HL-60 (cell line): ENCODE measurements at regions not wholly inside any gene's neighbourhood (a gene's known extent, or its start where the extent isn't known, plus 50 kb on each side); places are given as distances from the start of the nearest gene placed in this dataset.

Source experiments
- DNase-seq, 2 experiments: peaks; one replicate each; pipeline ENCODE4 v3.0.0-alpha.2; 2010 to 2020; ENCODE audit warnings: low read depth in 1 of 2, low spot score in 1 of 2
- H3K27ac ChIP-seq: fragments of 250-450 bp; sonication (Bioruptor Pico); replicated peaks from 2 replicates; pipeline ENCODE4 v1.5.1; 2020; ENCODE audit warnings: mild to moderate bottlenecking, moderate library complexity
- H3K27me3 ChIP-seq: fragments of 250-450 bp; sonication (Bioruptor Pico); 2 replicates; pipeline ENCODE4 v1.5.1; 2021; ENCODE audit warnings: mild to moderate bottlenecking, moderate library complexity; ENCODE audit not compliant: insufficient read depth, poor library complexity, severe bottlenecking
- H3K4me3 ChIP-seq: replicated peaks from 2 replicates; pipeline ENCODE4 v1.5.1; 2011; ENCODE audit warnings: mild to moderate bottlenecking, control low read depth, low read length; ENCODE audit not compliant: insufficient read depth
- GABPA ChIP-seq: IDR thresholded peaks from 2 replicates; pipeline ENCODE4 v1.6.1; 2012; ENCODE audit warnings: low read depth
- POLR2AphosphoS5 ChIP-seq: IDR thresholded peaks from 2 replicates; pipeline ENCODE4 v1.6.1; 2012; ENCODE audit warnings: low read depth
- SPI1 ChIP-seq: IDR thresholded peaks from 2 replicates; pipeline ENCODE4 v1.6.1; 2012; ENCODE audit warnings: low read depth, mild to moderate bottlenecking, borderline replicate concordance
- TF ChIP-seq, protein P1 (sequence below): IDR thresholded peaks from one replicate; pipeline ENCODE4 v1.5.1; 2011; ENCODE audit warnings: low read length, control low read depth, inconsistent platforms; ENCODE audit not compliant: insufficient read depth
- TF ChIP-seq, protein P2 (sequence below): IDR thresholded peaks from 2 replicates; pipeline ENCODE4 v1.6.1; 2012; ENCODE audit warnings: low read depth; ENCODE audit not compliant: insufficient replicate concordance

DNA sequence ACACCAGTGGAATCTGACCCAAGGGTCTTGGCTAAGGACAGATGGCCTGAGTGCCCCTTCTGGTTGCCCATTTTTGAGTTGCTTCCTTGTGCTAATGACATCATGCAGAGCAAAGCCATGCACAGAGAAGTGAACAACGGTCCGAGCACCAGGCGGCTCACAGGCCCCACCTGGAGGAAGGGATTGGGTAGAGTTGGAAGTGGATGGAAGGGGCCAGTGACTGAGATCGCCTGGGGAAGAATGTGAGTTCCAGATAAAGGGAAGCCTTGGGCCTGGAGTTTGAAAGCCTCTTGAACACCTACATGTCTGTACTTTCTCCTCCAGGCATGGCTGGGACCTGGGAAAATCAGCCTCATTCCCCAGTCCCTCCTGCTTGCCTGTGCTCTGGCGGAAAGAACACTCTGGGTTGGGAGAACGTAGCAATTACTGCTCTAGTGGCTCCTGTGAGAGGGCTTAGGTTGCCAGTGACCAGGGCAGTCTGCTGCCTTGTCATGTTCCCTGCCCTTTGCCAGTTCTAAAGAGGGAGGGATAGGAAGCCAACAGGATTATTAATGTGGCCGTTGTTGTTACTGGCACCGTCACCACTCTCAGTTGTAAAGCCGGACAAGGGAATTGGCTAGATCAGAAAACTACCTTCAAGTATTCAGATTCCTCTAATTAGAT lies 62.5 kb upstream of the PTPN3 start:
- no peak for DNase-seq
- TF ChIP-seq, protein P1, sequence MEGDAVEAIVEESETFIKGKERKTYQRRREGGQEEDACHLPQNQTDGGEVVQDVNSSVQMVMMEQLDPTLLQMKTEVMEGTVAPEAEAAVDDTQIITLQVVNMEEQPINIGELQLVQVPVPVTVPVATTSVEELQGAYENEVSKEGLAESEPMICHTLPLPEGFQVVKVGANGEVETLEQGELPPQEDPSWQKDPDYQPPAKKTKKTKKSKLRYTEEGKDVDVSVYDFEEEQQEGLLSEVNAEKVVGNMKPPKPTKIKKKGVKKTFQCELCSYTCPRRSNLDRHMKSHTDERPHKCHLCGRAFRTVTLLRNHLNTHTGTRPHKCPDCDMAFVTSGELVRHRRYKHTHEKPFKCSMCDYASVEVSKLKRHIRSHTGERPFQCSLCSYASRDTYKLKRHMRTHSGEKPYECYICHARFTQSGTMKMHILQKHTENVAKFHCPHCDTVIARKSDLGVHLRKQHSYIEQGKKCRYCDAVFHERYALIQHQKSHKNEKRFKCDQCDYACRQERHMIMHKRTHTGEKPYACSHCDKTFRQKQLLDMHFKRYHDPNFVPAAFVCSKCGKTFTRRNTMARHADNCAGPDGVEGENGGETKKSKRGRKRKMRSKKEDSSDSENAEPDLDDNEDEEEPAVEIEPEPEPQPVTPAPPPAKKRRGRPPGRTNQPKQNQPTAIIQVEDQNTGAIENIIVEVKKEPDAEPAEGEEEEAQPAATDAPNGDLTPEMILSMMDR: no peak
- TF ChIP-seq GABPA (no peak), POLR2AphosphoS5 (no peak), SPI1 (no peak)
- TF ChIP-seq, protein P2, sequence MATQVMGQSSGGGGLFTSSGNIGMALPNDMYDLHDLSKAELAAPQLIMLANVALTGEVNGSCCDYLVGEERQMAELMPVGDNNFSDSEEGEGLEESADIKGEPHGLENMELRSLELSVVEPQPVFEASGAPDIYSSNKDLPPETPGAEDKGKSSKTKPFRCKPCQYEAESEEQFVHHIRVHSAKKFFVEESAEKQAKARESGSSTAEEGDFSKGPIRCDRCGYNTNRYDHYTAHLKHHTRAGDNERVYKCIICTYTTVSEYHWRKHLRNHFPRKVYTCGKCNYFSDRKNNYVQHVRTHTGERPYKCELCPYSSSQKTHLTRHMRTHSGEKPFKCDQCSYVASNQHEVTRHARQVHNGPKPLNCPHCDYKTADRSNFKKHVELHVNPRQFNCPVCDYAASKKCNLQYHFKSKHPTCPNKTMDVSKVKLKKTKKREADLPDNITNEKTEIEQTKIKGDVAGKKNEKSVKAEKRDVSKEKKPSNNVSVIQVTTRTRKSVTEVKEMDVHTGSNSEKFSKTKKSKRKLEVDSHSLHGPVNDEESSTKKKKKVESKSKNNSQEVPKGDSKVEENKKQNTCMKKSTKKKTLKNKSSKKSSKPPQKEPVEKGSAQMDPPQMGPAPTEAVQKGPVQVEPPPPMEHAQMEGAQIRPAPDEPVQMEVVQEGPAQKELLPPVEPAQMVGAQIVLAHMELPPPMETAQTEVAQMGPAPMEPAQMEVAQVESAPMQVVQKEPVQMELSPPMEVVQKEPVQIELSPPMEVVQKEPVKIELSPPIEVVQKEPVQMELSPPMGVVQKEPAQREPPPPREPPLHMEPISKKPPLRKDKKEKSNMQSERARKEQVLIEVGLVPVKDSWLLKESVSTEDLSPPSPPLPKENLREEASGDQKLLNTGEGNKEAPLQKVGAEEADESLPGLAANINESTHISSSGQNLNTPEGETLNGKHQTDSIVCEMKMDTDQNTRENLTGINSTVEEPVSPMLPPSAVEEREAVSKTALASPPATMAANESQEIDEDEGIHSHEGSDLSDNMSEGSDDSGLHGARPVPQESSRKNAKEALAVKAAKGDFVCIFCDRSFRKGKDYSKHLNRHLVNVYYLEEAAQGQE: no peak
- no peaks in the 10 kb centered on the region for H3K27me3 ChIP-seq
- H3K4me3 ChIP-seq: no peak overlapping the region
- no peak overlapping the region for H3K27ac ChIP-seq

DNA sequence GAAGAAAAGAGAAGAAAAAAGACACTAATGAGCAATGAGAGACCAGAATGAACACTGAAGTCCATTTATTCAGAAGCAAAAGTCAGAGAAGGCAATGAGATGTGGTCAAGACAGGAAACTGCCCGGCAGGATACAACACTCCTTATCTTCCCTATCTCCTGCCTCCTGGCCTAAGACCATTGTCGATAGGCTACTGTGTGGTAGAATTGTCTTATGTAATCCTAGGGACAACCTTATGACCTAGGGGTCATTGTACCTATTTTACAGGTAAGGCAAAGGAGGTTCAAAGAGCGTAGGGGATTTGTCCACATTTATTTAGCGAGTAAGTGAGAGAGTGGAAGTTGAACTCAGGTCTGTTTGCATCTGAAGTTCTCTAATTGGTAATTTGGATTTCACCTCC lies 63.0 kb upstream of the PTPN3 start:
- no peak overlapping the region for H3K4me3 ChIP-seq
- TF ChIP-seq GABPA: no peak
- no peak for TF ChIP-seq POLR2AphosphoS5
- TF ChIP-seq, protein P1: no peak
- TF ChIP-seq SPI1: no peak
- TF ChIP-seq, protein P2: no peak
- H3K27me3 ChIP-seq: no peaks in the 10 kb centered on the region
- no peak overlapping the region for H3K27ac ChIP-seq
- no peak for DNase-seq

DNA sequence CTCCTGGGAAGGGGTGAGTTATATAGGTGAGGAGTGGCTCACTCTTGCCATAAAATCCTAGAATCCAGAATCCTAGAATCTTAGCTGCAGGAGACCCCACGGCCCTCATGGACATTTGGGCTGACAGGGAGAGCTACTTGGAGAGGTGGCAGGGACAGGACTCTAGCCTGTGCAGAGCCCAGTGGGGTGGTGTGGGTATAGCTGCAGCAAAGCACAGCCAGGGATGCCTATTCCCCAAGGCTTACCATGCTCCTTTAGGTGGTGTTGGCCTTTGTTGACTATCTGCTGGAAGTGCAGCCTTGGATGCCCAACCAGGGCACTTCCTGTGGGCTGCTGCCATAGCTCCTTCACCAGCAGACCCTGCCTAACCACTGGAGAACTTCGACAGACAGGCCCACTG lies 70.0 kb upstream of the PTPN3 start:
- no peak for DNase-seq
- Histone ChIP-seq H3K4me3 (no peak overlapping the region), H3K27ac (no peak overlapping the region), H3K27me3 (peaks cover 2% of the 10 kb centered on the region)
- TF ChIP-seq, protein P1: no peak
- TF ChIP-seq POLR2AphosphoS5 (no peak), GABPA (no peak)
- TF ChIP-seq, protein P2: no peak
